GM13976 (cell line): ENCODE measurements at regions not wholly inside any gene's neighbourhood (a gene's known extent, or its start where the extent isn't known, plus 50 kb on each side); places are given as distances from the start of the nearest gene placed in this dataset.

Experiments
- DNase-seq: peaks from one replicate; pipeline ENCODE4 v3.0.0; 2012; ENCODE audit warnings: low spot score
- in situ Hi-C: fragments of 300-500 bp; cut with MboI; formaldehyde crosslinking; loops from one replicate; pipeline ENCODE4 v1.12.0; 2022; ENCODE audit warnings: low sequenced_read_pairs, mixed read lengths, inconsistent platforms; ENCODE audit not compliant: unreplicated experiment
- TF ChIP-seq, protein P1 (sequence below): IDR thresholded peaks from 2 replicates; pipeline ENCODE4 v1.5.1; 2012; ENCODE audit warnings: borderline replicate concordance, mild to moderate bottlenecking; ENCODE audit not compliant: insufficient read depth; ENCODE audit errors: extremely low read depth, missing control alignments, control extremely low read depth

DNA sequence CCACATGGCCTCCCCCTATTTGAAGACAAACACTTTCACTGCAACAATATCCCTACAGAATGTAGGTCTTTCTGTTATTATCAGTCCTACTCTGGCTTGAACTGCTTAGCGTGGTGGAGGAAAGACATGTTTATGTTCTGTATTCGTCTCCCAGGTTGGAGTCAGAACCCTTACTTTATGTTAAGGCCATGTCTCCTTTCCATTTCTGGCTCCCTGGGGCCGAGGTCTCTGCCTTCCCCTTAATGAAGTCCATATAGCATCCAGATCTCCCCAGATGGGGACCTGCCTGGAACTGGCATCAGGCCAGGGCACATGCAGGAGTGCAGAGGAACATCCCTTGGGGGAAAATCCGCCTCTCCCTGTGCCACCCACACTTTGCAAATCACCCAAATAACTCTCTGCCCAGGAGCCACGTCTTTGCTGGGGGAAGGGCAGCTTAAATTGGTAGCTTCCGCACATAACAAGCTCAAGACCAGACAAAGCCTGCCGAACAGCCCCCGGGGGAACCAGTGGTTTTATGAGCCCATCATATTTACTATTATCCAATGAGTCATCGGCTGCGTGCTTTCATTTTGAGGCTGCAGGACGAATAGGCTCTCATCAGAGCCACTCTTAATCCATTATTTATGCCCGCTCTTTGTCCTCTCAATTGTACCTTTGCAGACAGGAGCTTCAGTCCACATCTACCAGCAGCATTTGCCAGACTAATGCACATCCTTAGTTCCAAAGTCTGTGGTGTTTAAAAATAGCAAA, 237.0 kb downstream of the UACA start:
- DNase-seq, result no peak
- in situ Hi-C loops, result no loop called here
- TF ChIP-seq, protein P1, sequence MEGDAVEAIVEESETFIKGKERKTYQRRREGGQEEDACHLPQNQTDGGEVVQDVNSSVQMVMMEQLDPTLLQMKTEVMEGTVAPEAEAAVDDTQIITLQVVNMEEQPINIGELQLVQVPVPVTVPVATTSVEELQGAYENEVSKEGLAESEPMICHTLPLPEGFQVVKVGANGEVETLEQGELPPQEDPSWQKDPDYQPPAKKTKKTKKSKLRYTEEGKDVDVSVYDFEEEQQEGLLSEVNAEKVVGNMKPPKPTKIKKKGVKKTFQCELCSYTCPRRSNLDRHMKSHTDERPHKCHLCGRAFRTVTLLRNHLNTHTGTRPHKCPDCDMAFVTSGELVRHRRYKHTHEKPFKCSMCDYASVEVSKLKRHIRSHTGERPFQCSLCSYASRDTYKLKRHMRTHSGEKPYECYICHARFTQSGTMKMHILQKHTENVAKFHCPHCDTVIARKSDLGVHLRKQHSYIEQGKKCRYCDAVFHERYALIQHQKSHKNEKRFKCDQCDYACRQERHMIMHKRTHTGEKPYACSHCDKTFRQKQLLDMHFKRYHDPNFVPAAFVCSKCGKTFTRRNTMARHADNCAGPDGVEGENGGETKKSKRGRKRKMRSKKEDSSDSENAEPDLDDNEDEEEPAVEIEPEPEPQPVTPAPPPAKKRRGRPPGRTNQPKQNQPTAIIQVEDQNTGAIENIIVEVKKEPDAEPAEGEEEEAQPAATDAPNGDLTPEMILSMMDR, result no peak

DNA sequence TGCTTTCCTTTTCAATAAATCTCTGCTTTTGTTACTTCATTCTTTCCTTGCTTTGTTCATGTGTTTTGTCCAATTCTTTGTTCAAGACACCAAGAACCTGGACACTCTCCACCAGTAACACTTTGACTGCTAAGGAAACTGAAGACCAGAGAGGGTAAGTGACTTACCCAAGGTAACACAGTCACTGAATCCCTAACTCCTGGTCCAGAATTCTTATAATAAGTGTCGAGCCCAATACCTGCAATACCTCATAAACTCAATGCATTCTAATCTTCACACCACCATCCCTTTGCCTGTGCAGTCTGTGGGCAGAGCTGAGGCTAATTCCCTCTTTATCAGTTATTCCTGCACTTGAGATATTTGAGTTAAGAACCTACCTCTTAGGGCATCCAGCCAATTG, 237.8 kb downstream of the UACA start:
- in situ Hi-C loops, result no loop called here
- TF ChIP-seq, protein P1, result no peak
- DNase-seq, result no peak

DNA sequence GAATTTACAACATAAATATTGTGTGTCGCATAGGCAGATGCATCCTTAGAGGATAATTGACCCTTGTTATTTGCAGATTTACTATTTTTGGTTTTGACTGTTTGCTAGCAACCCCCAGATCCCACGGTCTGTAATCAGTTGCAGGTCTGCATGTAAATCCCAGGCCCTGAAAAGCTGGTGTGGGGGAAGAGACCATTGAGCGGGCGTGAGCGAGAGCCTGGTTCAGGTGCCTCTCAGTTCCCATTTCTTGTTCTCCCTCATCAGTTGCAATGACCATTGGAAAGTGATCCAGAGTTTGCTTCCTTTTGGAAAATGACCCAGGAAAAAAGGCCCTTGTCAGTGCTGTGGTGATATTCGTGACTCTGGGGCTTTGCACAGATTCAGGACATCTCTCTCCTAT, 238.9 kb downstream of the UACA start:
- in situ Hi-C loops, result no loop called here

DNA sequence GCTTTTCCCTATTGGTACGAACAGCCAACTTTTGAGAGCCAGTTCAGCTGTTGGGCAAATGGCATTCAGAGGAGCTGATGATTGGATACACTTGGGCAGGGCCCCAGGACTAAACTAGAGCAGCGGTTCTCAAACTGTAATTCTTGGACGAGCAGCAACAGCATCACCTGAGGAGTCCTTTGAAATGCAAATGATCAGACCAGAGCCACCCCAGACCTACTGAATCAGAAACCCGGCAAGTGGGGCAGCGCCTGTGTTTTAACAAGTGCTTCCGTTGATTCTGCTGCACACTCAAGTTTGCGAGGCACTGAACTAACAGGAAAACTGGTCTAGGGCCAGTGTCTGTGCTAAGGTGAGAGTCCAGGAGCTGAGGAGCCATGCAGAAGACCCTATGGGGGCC, 239.7 kb downstream of the UACA start:
- no peak for DNase-seq
- TF ChIP-seq, protein P1, result no peak
- in situ Hi-C loops, result no loop called here

More for the DNA sequence above, 238.9 kb downstream of the UACA start:
- TF ChIP-seq, protein P1, result no peak
- no peak for DNase-seq

DNA sequence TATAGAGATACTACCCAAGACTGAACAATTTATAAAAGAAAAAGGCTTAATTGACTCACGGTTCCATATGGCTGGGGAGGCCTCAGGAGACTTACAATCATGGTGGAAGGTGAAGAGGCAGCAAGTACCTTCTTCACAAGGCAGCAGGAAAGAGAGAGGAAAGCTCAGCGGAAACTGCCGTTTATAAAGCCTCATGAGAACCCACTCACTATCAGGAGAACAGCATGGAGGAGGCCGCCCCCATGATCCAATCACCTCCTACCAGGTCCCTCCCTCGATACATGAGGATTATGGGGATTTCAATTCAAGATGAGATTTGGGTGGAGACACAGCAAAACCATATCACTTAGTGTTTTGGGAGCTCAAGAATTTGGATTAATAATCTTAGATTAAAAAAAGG, 240.2 kb downstream of the UACA start:
- in situ Hi-C loops, result no loop called here
- TF ChIP-seq, protein P1, result no peak
- no peak for DNase-seq

DNA sequence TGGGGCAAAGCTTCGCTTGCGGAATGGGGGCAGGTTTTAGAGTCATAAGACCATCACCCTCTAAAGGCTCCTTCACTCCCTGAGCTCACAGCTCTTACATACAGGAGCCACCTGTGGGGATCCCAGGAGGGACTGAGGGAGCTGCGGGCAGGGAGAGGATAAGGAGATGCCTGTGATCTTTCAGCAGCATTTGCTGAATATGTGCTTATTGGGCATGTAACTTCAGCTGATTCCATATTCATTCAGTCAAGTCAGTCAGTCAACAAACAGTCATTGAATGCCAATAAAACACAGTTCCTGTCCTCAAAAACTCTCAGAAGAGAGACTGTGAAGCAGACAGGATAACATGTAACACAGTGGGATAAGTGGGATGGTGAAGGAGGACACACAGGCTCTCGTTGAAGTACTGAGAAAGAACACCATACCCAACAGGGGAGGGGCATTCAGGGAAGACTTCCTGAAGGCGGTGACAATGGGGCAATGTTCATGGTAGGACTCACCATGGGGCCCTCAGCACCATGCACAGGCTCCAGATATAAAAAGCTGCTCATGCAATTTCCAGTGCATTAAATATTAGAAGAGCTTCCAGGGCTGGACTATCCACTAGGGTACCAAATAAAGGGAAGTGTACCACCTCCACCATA, 240.9 kb downstream of the UACA start:
- TF ChIP-seq, protein P1, result no peak
- no peak for DNase-seq
- in situ Hi-C loops, result no loop called here
